Activated CD4-positive, CD25-positive, alpha-beta regulatory T cell treated with anti-CD3 and anti-CD28 coated beads, Interleukin-2, amount 50 U/mL, for 24 hours (primary cell): ENCODE measurements at regions not wholly inside any gene's neighbourhood (a gene's known extent, or its start where the extent isn't known, plus 50 kb on each side); places are given as distances from the start of the nearest gene placed in this dataset.
"Not testable (repeated sequence)": the region's sequence is repeated elsewhere in the genome, so short reads cannot be mapped to it uniquely, and the experiment has no call there.

Source experiments
- ATAC-seq, 2 donors: fragments of 150-1000 bp; cut with Tn5 transposase; one replicate each; pipeline ENCODE4 v1.10.0; 2021; ENCODE audit warnings: mild to moderate bottlenecking in 1 of 2, moderate library complexity in 1 of 2

GRCh38 chr3:4030624-4031023 is 231.4 kb downstream of the LRRN1 start:
- no peak for ATAC-seq

- ATAC-seq = no peak
Measured at GRCh38 chr3:4033296-4033695, 234.1 kb downstream of the LRRN1 start.

- ATAC-seq = no peak
Measured at GRCh38 chr3:4036046-4036445, 236.8 kb downstream of the LRRN1 start.

- no peak for ATAC-seq
Measured at GRCh38 chr3:4038351-4038750, 239.1 kb downstream of the LRRN1 start.

GRCh38 chr3:4042070-4042469 is 242.8 kb downstream of the LRRN1 start:
- ATAC-seq = no peak

GRCh38 chr3:4042869-4043268 is 243.6 kb downstream of the LRRN1 start:
- ATAC-seq = no peak

- no peak for ATAC-seq
Measured at GRCh38 chr3:4043867-4044575, 244.8 kb downstream of the LRRN1 start.

GRCh38 chr3:4044619-4045018 is 245.4 kb downstream of the LRRN1 start:
- no peak for ATAC-seq

GRCh38 chr3:4045756-4046155 is 246.5 kb downstream of the LRRN1 start:
- no peak for ATAC-seq

- ATAC-seq = no peak
Measured at GRCh38 chr3:4047366-4047765, 248.1 kb downstream of the LRRN1 start.

- no peak for ATAC-seq
Measured at GRCh38 chr3:4052706-4053105, 250.5 kb upstream of the SETMAR start.

GRCh38 chr3:4053975-4054374 is 249.2 kb upstream of the SETMAR start:
- no peak for ATAC-seq

- ATAC-seq = no peak
Measured at GRCh38 chr3:4060064-4060463, 243.1 kb upstream of the SETMAR start.

GRCh38 chr3:4060603-4061002 is 242.6 kb upstream of the SETMAR start:
- ATAC-seq = no peak

- no peak for ATAC-seq
Measured at GRCh38 chr3:4061195-4061594, 242.0 kb upstream of the SETMAR start.

GRCh38 chr3:4061783-4062360 is 241.3 kb upstream of the SETMAR start:
- no peak for ATAC-seq

GRCh38 chr3:4062621-4063020 is 240.5 kb upstream of the SETMAR start:
- no peak for ATAC-seq

- no peak for ATAC-seq
Measured at GRCh38 chr3:4063916-4064574, 239.1 kb upstream of the SETMAR start.

- no peak for ATAC-seq
Measured at GRCh38 chr3:4065085-4065484, 238.1 kb upstream of the SETMAR start.

GRCh38 chr3:4065554-4065953 is 237.6 kb upstream of the SETMAR start:
- ATAC-seq = no peak

GRCh38 chr3:4067893-4068292 is 235.3 kb upstream of the SETMAR start:
- ATAC-seq = no peak

- no peak for ATAC-seq
Measured at GRCh38 chr3:4069796-4070195, 233.4 kb upstream of the SETMAR start.

- no peak for ATAC-seq
Measured at GRCh38 chr3:4071481-4072184, 231.5 kb upstream of the SETMAR start.

- not testable (repeated sequence) for ATAC-seq
Measured at GRCh38 chr3:4077278-4077677, 225.9 kb upstream of the SETMAR start.
